ENCODE measurements at regions not wholly inside any gene's neighbourhood (a gene's known extent, or its start where the extent isn't known, plus 50 kb on each side); places are given as distances from the start of the nearest gene placed in this dataset.

GRCh38 chr13:68369739-68370138 is 1139.6 kb upstream of the PCDH9 start:
- ATAC-seq (ENCODE audit: low read depth) = no peak
- Mint-ChIP-seq H3K27me3 (no peaks in the 10 kb centered on the region), H3K27ac (no peak overlapping the region), H3K36me3 (ENCODE audit: low read depth) (no peaks in the 10 kb centered on the region), H3K4me1 (no peaks in the 10 kb centered on the region), H3K9me3 (peaks cover 2% of the 10 kb centered on the region), H3K4me3 (no peak overlapping the region)
- intact Hi-C loops (cut with micrococcal nuclease) = no loop called here
- TF ChIP-seq CTCF (IDR thresholded peaks at IDR 0.05) = no peak
- DNase-seq = no peak
- ChIA-PET POLR2A (no interaction called here), CTCF (no interaction called here)

- Mint-ChIP-seq H3K36me3 (ENCODE audit: low read depth) (no peaks in the 10 kb centered on the region), H3K27me3 (no peaks in the 10 kb centered on the region), H3K4me1 (no peaks in the 10 kb centered on the region), H3K4me3 (no peak overlapping the region), H3K9me3 (peaks cover 2% of the 10 kb centered on the region), H3K27ac (no peak overlapping the region)
- intact Hi-C loops (cut with micrococcal nuclease) = no loop called here
- no peak for ATAC-seq (ENCODE audit: low read depth)
- ChIA-PET CTCF (no interaction called here), POLR2A (no interaction called here)
- TF ChIP-seq CTCF (IDR thresholded peaks at IDR 0.05) = no peak
- DNase-seq = no peak
These were observed 1138.8 kb upstream of the PCDH9 start for GRCh38 chr13:68368922-68369321.

GRCh38 chr13:68359105-68359504 is 1129.0 kb upstream of the PCDH9 start:
- Mint-ChIP-seq H3K36me3 (ENCODE audit: low read depth) (no peaks in the 10 kb centered on the region), H3K4me3 (no peak overlapping the region), H3K27me3 (no peaks in the 10 kb centered on the region), H3K4me1 (no peaks in the 10 kb centered on the region), H3K9me3 (peaks cover under 1% of the 10 kb centered on the region), H3K27ac (no peak overlapping the region)
- intact Hi-C loops (cut with micrococcal nuclease) = no loop called here
- DNase-seq = no peak
- TF ChIP-seq CTCF (IDR thresholded peaks at IDR 0.05) = no peak
- CTCF ChIA-PET = no interaction called here
- ATAC-seq (ENCODE audit: low read depth) = no peak
- POLR2A ChIA-PET = no interaction called here

GRCh38 chr13:68358294-68358705 is 1128.2 kb upstream of the PCDH9 start:
- DNase-seq = no peak
- no peak for TF ChIP-seq CTCF (IDR thresholded peaks at IDR 0.05)
- no peak for ATAC-seq (ENCODE audit: low read depth)
- Mint-ChIP-seq H3K27me3 (no peaks in the 10 kb centered on the region), H3K9me3 (peaks cover 1% of the 10 kb centered on the region), H3K4me1 (no peaks in the 10 kb centered on the region), H3K4me3 (no peak overlapping the region), H3K36me3 (ENCODE audit: low read depth) (no peaks in the 10 kb centered on the region), H3K27ac (no peak overlapping the region)
- intact Hi-C loops (cut with micrococcal nuclease) = no loop called here
- POLR2A ChIA-PET = no interaction called here
- CTCF ChIA-PET = no interaction called here

- Mint-ChIP-seq H3K36me3 (ENCODE audit: low read depth) (no peaks in the 10 kb centered on the region), H3K4me1 (no peaks in the 10 kb centered on the region), H3K27ac (no peak overlapping the region), H3K27me3 (no peaks in the 10 kb centered on the region), H3K9me3 (peaks cover 5% of the 10 kb centered on the region), H3K4me3 (no peak overlapping the region)
- ChIA-PET POLR2A (no interaction called here), CTCF (no interaction called here)
- TF ChIP-seq CTCF (IDR thresholded peaks at IDR 0.05) = no peak
- ATAC-seq (ENCODE audit: low read depth) (no peak), DNase-seq (no peak)
- intact Hi-C loops (cut with micrococcal nuclease) = no loop called here
These were observed 1120.4 kb upstream of the PCDH9 start for GRCh38 chr13:68350554-68350953.

All from activated B cell treated with CpG ODN at 0.5 μM for 24 hours (primary cell).